ENCODE measurements at regions not wholly inside any gene's neighbourhood (a gene's known extent, or its start where the extent isn't known, plus 50 kb on each side); places are given as distances from the start of the nearest gene placed in this dataset.

DNA sequence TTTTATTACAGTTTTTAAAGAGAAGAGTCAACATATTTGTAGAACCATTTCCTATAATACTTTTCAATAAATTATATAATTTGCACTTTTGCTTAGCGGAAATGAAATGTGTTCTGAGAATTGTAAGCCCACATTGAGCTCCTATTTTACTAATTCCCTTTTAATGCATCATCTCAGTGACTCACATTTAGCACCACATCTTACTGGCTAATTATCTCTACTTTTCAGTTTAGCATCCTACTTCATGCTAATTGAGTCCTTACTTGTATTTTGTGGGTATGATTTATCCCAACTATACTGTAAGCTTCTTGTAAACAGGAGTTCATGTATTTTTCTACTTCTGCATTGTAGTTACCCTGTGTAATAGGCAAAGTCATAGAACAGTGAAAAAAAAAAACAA lies 67.5 kb downstream of the TMX1 start:
- no peak for DNase-seq

DNA sequence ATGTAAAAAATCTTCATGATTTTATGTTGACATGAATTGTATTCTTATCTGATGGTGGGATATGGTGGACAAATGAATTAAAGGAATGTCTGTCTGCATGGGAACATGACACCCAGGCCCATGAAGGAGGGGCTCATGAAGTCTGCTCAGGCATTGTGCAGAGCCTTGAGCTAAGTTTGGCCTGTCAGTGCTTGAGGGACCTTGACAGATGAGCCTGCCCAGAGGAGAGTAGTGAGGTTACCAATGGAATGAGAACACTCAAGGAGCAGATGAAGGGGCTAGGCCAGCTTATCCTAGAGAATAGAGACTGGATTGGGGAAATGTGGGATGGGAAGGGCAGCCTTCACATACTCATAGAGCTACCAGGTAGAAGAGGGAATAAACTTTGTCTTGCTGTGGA lies 68.8 kb downstream of the TMX1 start:
- no peak for DNase-seq

DNA sequence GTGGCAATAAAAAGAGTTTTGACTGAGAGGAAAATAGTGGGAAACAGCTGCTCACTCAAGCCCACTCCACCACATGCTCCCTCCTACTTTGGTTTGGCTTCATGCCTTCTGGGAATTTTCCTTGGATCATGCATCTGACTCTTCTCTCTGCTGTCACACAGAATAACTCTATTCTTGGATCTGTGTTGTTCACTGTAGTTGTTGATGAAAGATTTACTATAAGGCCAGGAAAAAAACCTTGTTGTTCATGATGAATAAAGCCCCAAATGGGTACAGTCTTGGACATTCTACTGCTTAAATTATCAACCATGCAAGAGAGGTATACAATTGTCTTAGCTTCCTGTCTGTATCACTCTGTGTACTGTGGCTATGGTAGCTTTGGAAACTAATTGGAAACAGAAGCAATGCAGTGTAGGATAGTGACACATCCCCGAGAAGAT lies 70.5 kb downstream of the TMX1 start:
- no peak for DNase-seq

DNA sequence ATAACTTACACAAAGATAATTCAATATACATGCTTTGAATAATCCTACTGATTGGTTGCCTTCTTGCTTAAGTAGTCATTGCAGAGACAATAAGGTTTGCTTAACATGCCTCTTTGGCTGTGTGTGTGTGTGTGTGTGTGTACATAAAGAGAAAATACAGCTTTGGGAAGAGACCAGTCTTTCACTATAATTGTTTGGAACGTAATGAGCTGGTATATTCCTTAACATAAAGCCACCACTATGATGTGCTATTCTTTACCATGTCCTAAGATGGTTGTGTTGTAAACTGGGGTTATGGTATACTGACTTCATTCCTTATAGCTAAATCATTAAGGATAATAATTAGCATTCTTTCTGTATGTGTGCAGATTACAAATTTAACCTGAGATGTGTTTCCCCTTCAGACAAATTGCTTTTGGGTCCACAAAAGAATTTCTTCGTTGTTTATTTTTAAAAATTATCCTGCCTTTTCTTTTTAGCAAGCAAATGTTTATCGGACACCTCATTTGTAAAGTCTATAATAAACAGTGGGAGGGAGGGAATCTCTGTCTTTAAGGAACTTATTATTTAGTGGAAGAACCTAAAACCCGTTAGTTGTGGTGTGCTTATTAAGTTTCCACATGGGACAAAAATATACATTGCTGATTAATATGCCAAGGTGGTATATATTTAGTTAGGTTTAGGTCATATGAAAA lies 74.4 kb downstream of the TMX1 start:
- no peak for DNase-seq

DNA sequence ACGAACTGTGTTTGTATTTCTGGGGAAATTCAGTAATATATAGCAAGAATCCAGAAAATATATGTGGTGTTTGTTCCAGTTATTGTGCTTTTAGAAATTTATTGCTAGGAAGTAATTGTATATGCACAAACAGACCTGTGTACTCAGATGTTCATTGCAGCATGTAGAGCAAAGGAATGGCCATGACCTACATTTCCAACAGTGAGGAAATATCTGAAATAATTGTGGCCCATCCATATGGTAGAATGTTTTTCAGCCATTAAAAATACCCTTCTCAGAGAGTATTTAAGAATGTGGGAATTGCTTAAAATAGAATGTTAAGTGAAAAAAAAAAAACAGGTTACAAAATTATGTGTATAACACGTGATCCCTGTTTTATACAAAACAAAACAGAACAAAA lies 77.3 kb downstream of the TMX1 start:
- DNase-seq: no peak

DNA sequence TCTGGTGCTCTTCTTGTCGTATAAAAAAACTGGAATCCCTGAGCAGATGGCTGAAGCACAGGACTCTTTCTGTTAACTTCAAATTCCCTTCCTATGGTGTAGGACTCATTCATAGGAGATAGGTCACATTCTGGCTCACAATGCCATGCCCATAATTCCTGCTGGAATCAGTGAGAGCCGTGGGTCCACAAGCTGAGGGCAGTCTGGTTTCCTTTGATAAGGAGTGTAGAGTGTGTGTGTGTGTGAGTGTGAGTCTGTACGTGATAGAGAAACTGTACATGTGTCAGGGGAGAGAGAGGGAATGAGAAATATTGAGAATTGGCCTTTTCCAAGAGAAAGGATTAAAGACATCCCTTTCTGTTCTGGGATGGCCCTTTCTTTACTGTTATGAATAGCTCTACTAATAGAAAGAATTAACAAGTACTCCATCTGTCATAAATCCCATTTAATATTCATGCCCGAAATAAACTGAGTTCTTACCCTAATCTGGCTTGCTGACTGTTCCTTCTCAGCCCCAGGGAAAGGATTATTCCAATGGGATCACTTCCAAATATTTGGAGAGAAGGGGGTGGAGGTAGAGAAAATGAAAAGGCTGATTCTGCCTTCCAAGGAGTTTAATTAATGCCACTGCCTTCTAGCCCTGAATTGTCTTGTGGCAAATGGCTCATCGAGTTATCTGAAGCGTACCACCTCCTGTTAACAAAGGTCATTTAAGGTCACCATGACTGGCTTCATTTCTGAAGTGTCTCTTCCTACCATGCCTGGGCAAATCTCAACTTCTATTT lies 79.0 kb downstream of the TMX1 start:
- DNase-seq: no peak

DNA sequence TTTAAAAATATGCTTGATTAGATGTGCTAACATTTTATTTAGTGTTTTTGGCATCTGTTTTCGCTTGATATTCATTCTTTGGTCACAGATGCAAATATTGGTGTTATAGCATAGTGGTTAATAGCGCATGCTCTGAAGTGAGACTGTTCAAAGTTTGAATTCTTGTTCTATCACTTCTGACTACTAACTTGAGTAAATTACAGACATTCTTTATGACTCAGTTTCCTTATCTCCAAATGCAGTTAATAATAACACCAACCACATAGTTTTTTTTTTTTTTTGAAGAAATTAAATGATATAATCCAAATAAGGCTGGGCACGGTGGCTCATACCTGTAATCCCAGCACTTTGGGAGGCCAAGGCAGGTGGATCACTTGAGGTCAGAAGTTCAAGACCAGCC lies 81.0 kb downstream of the TMX1 start:
- no peak for DNase-seq

DNA sequence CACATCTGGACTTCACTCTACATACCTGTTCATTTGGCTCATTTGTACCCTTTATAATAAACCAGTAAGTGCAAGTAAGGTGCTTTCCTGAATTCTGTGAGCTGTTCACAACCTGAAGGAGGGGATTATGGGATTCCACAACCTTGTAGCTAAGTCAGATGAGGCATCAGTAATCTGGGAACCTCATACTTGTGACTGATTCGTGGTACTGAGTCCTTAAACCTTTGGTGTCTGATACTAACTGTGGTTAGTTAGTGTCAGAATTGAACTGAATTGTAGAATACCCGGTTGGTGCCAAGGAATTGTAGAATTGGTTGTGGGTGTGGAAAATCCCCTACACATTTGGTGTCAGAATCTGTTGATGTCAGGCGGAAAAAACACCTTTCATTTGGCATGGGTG lies 83.4 kb downstream of the TMX1 start:
- no peak for DNase-seq

DNA sequence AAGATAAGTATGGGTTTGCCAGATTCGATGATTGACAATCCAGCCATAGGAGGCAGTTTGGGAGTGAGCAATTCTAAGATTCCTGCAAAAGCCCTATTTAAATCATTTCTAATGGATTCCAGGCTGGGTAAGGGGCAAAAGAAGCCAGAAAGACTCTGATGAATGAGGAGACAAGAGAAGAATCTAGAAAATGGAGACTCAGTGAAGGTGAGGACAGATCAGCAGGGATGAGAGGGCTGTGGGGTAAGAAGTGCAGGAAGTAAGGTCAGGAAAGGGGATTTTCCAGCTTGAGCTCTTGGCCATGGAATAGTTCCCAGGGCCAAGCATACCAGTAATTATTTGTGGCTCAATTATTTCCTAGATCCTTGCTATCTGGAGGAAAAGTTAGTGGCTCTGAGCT lies 87.3 kb downstream of the TMX1 start:
- no peak for DNase-seq

DNA sequence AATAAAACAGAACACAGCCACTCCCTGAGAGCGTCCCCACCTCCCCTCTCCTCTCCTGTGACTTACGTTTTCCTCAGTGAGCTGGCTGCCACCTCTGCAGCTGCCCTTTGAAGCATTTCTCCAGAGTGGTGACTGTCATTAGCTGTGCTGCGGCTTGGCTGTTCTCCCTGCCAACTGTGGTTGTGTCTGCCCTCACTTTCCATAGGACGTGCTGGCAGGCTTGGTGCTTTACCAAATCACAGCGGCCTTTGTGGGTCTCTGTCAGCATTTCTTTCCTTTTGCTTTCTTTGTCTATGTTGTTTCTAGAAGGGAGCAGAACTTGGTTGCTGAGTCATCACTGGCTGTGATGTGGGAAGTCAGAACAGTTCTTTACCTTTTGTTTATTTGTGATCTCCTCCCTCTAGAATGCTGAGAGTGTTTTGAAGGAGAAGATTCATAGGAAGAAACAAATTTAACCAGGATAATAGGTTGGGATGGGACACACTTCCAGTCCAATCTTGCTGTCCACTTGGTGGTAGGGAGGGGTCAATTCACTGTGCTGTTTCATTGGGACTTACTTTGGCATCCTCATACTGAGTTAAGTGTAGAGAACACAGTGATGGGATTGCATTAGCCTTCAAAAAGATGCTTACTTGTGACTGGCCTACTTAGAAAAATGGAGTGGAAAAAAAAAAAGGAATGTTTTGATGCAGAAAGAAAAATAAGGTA lies 88.2 kb downstream of the TMX1 start:
- DNase-seq: no peak

DNA sequence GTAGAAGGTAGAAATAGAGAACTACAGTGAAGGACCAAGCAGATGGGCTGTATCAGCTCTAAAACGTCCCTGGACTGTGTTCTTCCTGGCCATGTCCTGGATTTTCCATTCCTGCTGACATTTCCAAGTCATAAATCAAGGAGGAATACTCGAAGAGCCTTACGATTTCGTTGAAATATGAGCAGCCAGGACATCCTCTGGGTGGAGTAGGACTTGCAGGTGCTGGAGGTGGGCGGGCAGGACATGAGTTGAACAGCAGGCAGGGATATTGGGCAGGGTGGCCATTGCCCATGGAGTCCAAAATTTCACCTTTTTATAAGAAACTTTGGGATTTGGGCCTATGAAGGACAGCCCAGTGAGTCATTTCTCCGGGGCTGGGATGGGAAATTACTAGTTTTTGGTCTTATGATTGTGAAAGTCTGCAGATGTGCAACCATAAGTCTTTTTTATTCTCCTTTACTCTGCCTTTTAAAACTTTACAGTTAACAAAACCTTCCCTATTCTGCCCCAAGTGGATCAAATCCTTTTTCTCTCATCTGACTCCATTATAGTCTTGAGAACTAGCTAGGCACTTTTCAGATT lies 88.8 kb downstream of the TMX1 start:
- DNase-seq: no peak

DNA sequence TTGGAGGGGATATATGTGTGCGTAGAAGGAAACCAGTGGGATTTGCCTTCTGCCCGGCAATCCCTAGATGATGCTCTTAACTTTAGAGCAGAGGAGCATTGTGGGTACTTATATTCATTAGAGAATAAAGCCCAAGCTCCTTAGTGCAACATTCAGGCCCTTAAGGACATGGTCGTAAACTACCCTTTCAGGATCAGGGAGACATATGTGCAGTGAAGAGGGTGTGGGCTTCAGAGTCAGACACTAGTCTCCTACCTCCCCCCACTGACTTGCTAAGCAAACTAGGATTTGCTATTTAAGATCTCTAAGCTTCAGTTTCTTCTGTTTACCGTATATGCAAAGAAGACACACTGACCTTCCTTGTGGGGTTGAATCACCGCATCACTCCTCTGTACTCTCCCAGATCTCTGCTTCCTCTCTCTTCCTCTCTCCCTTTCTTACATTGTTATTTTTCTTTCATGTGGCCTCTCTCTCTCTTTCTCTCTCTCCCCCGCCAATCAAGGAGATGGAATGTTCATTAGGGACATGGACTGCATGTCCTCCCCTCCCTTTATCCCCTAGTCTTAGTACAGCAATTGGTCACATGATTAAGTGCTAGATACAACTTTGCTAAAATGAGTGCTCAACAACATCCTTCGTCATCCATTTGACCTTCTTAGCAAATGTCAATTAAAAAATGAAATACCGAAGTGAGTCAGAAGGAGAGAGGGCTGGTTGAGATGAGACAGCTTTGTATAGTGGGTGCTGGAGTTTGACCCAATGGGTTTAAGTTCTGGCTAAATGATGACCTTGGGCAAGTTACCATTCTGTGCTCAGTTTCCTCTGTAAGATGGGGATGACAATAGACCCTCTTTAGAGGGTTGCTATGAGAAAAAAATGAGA lies 91.7 kb downstream of the TMX1 start:
- DNase-seq: no peak

DNA sequence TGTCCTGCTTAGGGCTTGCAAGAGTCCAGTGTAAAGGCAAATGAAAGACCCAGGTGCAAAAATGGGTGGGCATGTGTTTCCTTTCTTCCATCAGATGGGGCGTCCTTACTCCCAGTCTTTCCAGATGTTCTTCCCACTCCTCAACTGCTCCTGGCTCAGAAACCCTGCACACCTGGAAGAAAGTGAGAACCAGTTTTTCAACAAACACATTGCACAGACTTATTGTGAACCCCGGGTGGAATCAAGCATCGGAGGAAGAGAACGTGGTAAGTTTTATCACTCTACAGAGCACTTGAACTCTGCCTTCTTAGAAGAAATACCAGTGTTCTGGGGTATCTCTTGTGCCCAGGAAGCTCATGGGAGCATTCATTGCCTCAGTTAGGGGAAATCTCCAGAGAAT lies 93.3 kb downstream of the TMX1 start:
- no peak for DNase-seq

DNA sequence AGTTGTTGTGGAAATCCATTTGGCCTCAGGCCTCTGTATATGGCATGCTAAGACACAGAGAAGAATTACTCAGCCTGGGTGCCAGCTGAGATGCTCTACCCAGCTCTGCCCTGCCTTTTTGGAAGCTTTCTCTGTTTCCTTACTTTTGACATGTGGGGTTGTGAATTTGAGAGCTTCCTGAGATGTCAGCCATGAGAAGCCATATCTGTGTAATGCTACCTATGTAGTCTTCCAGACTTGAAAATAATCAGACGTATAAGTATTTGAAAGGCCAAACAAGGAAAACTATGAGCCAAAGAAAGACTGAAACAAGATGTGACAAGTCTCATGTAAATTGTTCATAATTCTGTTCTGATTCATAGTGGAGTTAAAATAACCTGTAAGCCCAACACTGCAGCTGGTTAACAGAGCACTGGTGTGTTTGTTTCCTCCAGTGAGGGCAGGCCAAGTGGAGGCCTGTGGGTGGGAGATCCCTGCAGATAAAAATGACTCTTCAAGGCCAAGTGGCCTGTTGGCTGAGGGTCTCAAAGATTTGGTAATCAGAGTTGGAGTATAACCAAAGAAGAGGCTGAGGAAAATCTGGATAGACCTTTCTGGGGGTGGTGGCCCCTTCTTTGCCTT lies 94.0 kb downstream of the TMX1 start:
- DNase-seq: no peak

DNA sequence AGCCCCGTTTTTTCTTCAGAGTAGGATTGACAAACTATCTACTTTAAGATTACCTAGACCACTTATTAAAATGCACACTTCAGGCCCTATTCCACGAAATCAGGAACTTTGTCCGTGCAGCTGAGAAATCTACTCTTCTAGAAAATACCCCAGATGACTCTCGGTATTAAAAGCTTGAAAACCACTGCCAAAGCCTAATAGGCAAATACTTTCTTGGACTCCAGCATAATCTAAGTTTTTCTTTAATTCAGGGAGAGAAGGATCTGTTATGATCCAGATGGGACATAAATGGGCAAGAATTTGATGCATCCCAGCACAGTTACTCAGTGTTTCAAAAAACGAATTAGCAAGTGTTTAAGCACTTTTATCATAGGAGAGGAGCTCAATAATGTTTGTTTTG lies 94.5 kb downstream of the TMX1 start:
- no peak for DNase-seq

DNA sequence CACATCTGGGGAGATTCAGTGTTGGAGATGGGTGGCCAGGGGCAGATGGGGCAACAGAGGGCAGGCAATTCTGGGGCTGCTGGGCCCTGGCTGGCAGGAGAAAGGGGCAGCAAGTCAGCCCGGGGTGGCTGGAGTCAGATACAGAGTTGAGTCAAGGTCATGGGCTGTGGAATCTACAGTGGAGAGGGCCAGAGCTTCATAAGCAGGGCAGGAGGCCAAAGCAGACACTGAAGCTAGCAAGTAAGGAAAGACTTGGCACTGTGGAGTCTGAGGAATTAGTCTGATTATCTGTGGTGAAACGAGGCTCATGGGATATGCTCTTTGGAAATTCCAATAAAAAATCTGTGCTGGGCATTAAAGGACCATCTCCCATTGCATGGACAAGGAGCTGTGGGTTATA lies 95.5 kb downstream of the TMX1 start:
- DNase-seq: no peak

DNA sequence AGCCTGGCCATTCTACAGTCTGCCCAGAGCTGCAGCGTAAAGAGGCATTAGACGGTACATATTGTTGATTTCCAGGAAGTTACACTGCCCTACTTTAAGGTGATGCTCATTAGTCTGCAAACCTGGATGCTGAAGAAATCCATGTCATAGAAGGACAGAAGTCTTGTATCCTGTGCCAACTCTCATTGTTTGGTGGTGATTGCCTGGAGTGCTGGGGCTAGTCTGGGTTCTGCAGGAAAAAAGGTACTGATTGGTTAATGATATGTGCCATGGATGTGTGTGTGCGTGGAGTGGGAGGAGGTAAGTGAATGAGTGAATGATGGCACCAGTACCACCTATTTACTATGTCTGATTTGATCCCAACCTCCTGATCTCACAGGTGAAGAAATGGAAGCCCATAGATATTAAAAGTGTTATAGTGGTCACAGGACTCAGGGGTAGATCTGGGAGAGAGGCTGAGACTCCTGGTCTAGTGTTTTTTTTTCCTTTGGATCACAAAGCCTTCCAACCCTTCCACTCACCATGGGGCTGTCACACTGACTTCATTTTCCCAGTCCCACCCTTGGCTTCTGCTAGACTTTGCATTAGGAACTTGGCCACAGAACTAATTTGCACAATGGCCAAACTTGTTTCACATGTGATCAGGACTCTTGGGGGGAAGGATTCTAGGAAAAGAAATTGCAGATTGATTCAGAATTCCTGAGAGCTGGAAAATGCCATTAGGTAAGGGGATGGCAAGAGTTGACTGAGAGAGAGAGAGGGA lies 96.1 kb downstream of the TMX1 start:
- no peak for DNase-seq

DNA sequence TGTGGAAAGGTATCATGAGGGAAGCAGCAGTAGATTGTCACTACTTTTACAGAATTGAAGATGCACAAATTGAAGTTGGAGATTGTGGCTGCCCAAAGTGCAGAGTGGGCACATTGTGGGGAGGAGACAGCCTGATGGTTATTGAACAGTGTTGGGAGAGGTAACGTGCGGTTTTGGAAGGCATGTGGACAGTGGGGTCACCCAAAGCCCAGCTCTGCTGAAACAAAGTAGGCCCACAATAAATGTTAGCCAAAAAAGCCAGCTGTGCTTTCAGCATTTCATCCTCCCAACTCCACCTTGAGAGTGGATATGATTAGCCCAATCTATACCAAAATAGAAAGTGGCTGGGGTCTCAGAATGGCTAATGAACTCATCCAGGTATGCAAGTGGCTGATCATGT lies 96.7 kb downstream of the TMX1 start:
- no peak for DNase-seq

DNA sequence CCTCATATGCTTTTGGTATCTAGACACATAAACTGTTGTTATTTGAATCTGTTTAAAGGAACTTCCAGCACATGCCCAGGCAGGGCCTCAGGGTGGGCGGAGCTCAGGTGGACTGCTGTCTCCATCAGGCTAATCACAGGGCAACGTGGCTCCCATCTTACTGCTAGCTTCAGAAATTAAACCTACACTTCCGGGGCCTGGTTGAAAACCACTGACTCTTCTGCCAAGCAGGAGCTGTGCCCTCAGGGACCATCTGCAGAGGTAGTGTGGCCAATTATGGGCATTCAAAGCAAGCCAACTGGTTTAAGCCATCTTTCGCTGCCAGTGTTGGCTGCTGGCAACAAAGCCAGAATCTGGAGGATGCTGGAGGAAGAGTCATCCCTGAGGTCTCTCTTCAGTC lies 97.5 kb downstream of the TMX1 start:
- DNase-seq: no peak

DNA sequence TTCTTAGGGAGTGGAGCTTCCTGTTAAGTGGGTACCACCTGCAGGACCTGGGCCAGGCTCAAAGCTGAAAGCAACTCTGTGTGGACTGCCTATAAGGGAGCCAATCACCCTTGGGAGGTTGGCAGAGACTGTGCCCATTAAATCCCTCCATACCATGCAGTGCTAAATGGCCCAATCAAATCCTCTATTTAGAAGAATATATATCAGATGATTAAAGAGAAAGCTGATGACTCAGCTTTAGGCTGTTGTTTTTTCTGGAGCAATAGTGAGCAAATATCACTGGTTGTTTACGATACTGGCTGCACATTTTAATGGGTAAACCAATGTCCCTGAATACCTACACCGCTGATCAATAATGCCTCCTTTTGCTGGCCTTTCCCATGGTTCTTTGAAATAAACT lies 101.3 kb downstream of the TMX1 start:
- DNase-seq: no peak

DNA sequence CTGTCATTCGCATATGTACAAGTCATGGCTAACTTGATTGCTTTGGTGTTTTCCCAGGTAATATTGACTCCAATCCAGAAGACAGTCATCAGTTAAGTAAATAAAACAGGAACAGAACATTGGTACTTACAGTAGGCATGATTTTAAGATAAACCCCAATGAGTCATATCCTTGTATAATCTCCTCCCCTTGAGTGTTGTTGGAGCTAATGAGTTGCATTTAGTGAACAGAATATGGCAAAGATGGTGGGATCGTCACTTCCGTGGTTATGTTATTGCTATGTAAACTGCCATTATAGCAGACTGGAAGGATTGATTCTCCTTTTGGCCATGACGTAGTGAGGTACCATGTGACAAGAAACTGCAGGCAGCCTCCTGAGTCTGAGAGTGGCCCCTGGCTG lies 102.2 kb downstream of the TMX1 start:
- DNase-seq: no peak
